ENCODE measurements at regions not wholly inside any gene's neighbourhood (a gene's known extent, or its start where the extent isn't known, plus 50 kb on each side); places are given as distances from the start of the nearest gene placed in this dataset.

DNA sequence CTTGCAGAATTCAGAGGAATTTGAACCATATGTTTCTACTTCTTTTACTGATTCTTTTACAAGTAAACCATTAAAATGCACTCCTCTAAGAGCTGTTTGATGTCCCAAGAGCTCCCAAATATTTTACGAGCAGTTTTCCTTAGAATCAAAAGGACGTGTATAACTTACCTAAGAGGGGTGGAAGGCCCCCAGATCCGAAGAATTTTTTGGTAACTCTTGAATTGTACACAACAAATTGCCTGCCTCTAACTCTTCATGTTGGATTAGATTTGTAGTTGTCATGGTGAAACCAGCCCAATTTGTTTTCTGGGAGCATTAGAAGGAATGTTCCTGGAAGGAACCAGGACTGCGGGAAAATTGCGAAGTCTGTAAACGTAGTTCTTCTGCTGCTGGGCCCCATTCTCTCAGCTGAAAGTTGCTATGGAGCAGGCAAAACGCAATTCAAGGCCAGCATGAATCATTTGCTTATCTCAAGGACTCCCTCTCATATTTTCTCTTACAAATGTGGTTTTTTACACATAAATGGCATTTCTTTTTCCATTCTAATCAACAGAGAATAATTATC lies 124.8 kb upstream of the TMEM72 start:
- TF ChIP-seq ZC3H10 (CRISPR knock-in tag; IDR thresholded peaks at IDR 0.05), result no peak
- no peak for TF ChIP-seq POU6F1 (CRISPR knock-in tag; IDR thresholded peaks at IDR 0.05; ENCODE audit: borderline replicate concordance, low read depth)
- TF ChIP-seq ZFP30 (CRISPR knock-in tag; IDR thresholded peaks at IDR 0.05), result no peak
- TF ChIP-seq GLIS3 (CRISPR knock-in tag; IDR thresholded peaks at IDR 0.05), result no peak
- no peak for TF ChIP-seq PATZ1 (CRISPR knock-in tag; IDR thresholded peaks at IDR 0.05; ENCODE audit: borderline replicate concordance)
- TF ChIP-seq, protein P1, sequence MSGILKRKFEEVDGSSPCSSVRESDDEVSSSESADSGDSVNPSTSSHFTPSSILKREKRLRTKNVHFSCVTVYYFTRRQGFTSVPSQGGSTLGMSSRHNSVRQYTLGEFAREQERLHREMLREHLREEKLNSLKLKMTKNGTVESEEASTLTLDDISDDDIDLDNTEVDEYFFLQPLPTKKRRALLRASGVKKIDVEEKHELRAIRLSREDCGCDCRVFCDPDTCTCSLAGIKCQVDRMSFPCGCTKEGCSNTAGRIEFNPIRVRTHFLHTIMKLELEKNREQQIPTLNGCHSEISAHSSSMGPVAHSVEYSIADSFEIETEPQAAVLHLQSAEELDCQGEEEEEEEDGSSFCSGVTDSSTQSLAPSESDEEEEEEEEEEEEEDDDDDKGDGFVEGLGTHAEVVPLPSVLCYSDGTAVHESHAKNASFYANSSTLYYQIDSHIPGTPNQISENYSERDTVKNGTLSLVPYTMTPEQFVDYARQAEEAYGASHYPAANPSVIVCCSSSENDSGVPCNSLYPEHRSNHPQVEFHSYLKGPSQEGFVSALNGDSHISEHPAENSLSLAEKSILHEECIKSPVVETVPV (CRISPR knock-in tag; IDR thresholded peaks at IDR 0.05), result no peak
- TF ChIP-seq CREB5 (CRISPR knock-in tag; IDR thresholded peaks at IDR 0.05; ENCODE audit: low read depth), result no peak
- no peak for TF ChIP-seq SNAI2 (CRISPR knock-in tag; IDR thresholded peaks at IDR 0.05)
- no peak for TF ChIP-seq ZNF70 (CRISPR knock-in tag; IDR thresholded peaks at IDR 0.05)
- no peak for TF ChIP-seq CSDC2 (CRISPR knock-in tag; IDR thresholded peaks at IDR 0.05)
- no peak for TF ChIP-seq ZNF565 (CRISPR knock-in tag; conservative IDR thresholded peaks at IDR 0.05; ENCODE audit: low read depth)
- no peak for TF ChIP-seq ARNTL (CRISPR knock-in tag; IDR thresholded peaks at IDR 0.05; ENCODE audit: borderline replicate concordance, low read depth)

Measured in SK-N-SH treated with all-trans-retinoic acid at 6 μM for 48 hours (cell line).